ENCODE measurements at regions not wholly inside any gene's neighbourhood (a gene's known extent, or its start where the extent isn't known, plus 50 kb on each side); places are given as distances from the start of the nearest gene placed in this dataset.

DNA sequence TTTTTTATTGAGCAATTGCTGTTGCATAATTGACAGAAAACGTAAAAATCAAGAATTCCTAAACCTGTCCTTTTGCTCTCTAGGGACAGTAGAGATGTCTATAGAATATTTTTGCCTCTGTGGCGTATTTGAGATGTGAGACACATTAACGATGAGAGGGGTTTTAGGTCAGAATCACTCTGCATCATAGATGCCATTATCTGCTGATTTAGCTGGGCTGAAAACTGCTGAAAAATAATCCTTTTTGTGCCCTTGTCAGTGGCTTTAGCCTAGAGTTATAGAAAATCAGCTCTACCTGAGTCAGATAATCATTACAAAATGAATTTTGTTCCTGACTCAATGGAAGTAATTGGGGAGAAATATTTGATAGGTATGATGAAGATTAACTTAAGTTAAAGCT, 767.8 kb upstream of the TENM3 start:
- H3K4me1 ChIP-seq (ENCODE audit: low read length) = no peaks in the 10 kb centered on the region
- H2AFZ ChIP-seq (ENCODE audit: low read length) = no peak overlapping the region
- no peaks in the 10 kb centered on the region for H3K9me3 ChIP-seq (replicated peaks; ENCODE audit: insufficient read depth, low read length)

DNA sequence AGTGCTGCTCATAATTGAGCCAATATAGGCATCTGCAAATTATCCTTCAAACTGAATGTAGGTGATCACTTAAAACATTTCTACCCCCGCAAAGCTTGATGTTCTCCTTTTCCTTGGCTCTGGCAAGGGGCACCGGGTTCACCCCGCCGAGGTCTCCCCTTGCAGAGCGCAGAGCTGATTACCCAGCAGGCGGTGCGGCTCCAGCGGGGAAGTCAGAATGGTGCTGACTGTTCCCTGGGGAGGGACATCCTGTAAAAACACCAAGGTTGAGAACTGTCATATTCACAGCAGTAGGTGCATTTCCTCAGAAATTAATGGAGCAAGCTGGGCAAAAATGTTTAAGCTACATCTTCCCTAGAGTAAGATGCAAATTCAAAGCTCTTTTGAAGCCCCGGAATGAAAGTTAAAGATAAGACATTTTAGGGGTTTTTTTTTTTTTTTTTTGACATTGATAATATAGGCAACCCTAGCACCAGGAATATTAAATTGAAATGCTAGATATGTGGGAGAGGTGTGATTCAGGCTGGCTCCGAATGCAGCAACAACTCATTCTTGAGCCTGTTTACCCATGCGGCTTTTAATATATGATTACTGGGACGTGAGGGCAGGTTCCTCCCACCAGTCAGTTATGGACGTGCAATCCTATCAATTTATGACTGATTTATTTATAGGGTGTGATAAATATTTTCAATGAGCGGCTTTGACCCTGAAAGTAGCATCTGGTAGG, 767.3 kb upstream of the TENM3 start:
- no peak for DNase-seq
- Histone ChIP-seq H3F3A (ENCODE audit: insufficient read depth, low read length) (no peaks in the 10 kb centered on the region), H3K79me2 (ENCODE audit: low read length) (no peaks in the 10 kb centered on the region), H3K9ac (ENCODE audit: low read length) (no peak overlapping the region), H3K9me3 (replicated peaks; ENCODE audit: insufficient read depth, low read length) (no peaks in the 10 kb centered on the region), H2AFZ (ENCODE audit: low read length) (no peak overlapping the region), H3K27ac (ENCODE audit: low read length) (no peak overlapping the region), H3K4me3 (ENCODE audit: low read length) (no peak overlapping the region), H3K4me2 (ENCODE audit: low read depth, low read length) (no peak overlapping the region), H3K36me3 (replicated peaks; ENCODE audit: insufficient read depth, low read length) (no peaks in the 10 kb centered on the region), H3K4me1 (ENCODE audit: low read length) (no peaks in the 10 kb centered on the region), H4K20me1 (ENCODE audit: insufficient read depth, low read length) (no peaks in the 10 kb centered on the region), H3K9me2 (replicated peaks; ENCODE audit: insufficient read depth, low read length) (no peaks in the 10 kb centered on the region), H3K27me3 (replicated peaks; ENCODE audit: insufficient read depth, low read length) (no peaks in the 10 kb centered on the region)
- TF ChIP-seq EZH2phosphoT487 (IDR thresholded peaks at IDR 0.05; ENCODE audit: low read length) = no peak
- no peak for TF ChIP-seq EZH2 (optimal IDR thresholded peaks at IDR 0.05; ENCODE audit: low read depth, low read length)
- no peak for TF ChIP-seq CTCF (IDR thresholded peaks at IDR 0.05; ENCODE audit: low read length)

More for the DNA sequence above, 767.8 kb upstream of the TENM3 start:
- no peaks in the 10 kb centered on the region for H3F3A ChIP-seq (ENCODE audit: insufficient read depth, low read length)
- no peaks in the 10 kb centered on the region for H3K79me2 ChIP-seq (ENCODE audit: low read length)
- no peaks in the 10 kb centered on the region for H4K20me1 ChIP-seq (ENCODE audit: insufficient read depth, low read length)
- TF ChIP-seq EZH2phosphoT487 (IDR thresholded peaks at IDR 0.05; ENCODE audit: low read length) (no peak), CTCF (IDR thresholded peaks at IDR 0.05; ENCODE audit: low read length) (no peak), EZH2 (optimal IDR thresholded peaks at IDR 0.05; ENCODE audit: low read depth, low read length) (no peak)
- H3K4me2 ChIP-seq (ENCODE audit: low read depth, low read length) = no peak overlapping the region
- H3K9ac ChIP-seq (ENCODE audit: low read length) = no peak overlapping the region
- no peak for DNase-seq
- no peak overlapping the region for H3K4me3 ChIP-seq (ENCODE audit: low read length)
- H3K36me3 ChIP-seq (replicated peaks; ENCODE audit: insufficient read depth, low read length) = no peaks in the 10 kb centered on the region
- no peak overlapping the region for H3K27ac ChIP-seq (ENCODE audit: low read length)
- H3K9me2 ChIP-seq (replicated peaks; ENCODE audit: insufficient read depth, low read length) = no peaks in the 10 kb centered on the region
- no peaks in the 10 kb centered on the region for H3K27me3 ChIP-seq (replicated peaks; ENCODE audit: insufficient read depth, low read length)

- DNase-seq = no peak
- TF ChIP-seq EZH2phosphoT487 (IDR thresholded peaks at IDR 0.05; ENCODE audit: low read length) = no peak
- TF ChIP-seq CTCF (IDR thresholded peaks at IDR 0.05; ENCODE audit: low read length) = no peak
- TF ChIP-seq EZH2 (optimal IDR thresholded peaks at IDR 0.05; ENCODE audit: low read depth, low read length) = no peak
- no peaks in the 10 kb centered on the region for H4K20me1 ChIP-seq (ENCODE audit: insufficient read depth, low read length)
- no peaks in the 10 kb centered on the region for H3K27me3 ChIP-seq (replicated peaks; ENCODE audit: insufficient read depth, low read length)
- no peak overlapping the region for H3K9ac ChIP-seq (ENCODE audit: low read length)
- no peaks in the 10 kb centered on the region for H3K79me2 ChIP-seq (ENCODE audit: low read length)
- H3K4me3 ChIP-seq (ENCODE audit: low read length) = no peak overlapping the region
- H3K4me1 ChIP-seq (ENCODE audit: low read length) = no peaks in the 10 kb centered on the region
- H3K27ac ChIP-seq (ENCODE audit: low read length) = no peak overlapping the region
- H3K4me2 ChIP-seq (ENCODE audit: low read depth, low read length) = no peak overlapping the region
- H2AFZ ChIP-seq (ENCODE audit: low read length) = no peak overlapping the region
- H3K36me3 ChIP-seq (replicated peaks; ENCODE audit: insufficient read depth, low read length) = no peaks in the 10 kb centered on the region
- H3K9me2 ChIP-seq (replicated peaks; ENCODE audit: insufficient read depth, low read length) = no peaks in the 10 kb centered on the region
- no peaks in the 10 kb centered on the region for H3F3A ChIP-seq (ENCODE audit: insufficient read depth, low read length)
- H3K9me3 ChIP-seq (replicated peaks; ENCODE audit: insufficient read depth, low read length) = no peaks in the 10 kb centered on the region
These were observed 766.7 kb upstream of the TENM3 start for GRCh38 chr4:181476508-181476890.

Measured in MM.1S (cell line).